ENCODE measurements at regions not wholly inside any gene's neighbourhood (a gene's known extent, or its start where the extent isn't known, plus 50 kb on each side); places are given as distances from the start of the nearest gene placed in this dataset.

DNA sequence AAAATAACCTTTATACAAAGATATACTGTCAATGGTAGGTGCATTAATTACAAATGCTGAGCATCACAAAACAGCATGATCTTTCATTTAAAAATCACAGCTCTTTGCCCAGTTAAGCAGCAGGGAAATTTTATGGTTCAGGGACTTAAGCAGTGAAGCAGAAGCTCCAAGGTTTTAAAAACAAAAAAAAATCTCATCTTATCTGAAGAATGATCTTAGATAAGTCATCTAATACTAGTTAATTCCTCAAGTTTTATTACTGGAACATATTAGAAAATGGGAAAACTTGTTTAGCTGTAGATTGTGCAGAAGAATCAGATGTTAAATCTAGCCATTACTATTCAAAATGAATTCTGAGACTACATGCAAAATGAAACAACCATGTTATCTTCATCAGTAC, 289.9 kb downstream of the GASK1B start:
- DNase-seq: no peak
- TF ChIP-seq POLR2A (IDR thresholded peaks at IDR 0.05; ENCODE audit: low read length) (no peak), GATA1 (IDR thresholded peaks at IDR 0.05; ENCODE audit: low read depth, low read length) (no peak)

DNA sequence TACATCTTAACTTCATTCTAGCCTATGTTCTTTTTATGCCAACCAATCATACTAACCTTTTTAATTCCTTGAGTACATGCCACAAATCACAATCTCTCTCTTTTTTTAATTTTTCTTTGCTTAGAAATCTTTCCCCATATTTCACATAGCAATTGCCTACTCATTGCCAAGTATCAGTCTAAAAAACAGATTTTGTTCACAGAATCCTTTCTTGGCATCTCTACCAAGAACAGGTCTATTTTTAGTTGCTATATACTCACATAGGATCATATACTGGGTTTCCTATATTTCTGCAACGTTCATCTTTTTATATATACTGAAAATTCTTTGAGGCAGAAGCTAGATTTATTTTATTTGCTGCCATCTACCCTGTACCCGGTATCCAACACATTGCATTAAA, 292.1 kb downstream of the GASK1B start:
- DNase-seq: no peak
- TF ChIP-seq POLR2A (IDR thresholded peaks at IDR 0.05; ENCODE audit: low read length) (no peak), GATA1 (IDR thresholded peaks at IDR 0.05; ENCODE audit: low read depth, low read length) (no peak)

DNA sequence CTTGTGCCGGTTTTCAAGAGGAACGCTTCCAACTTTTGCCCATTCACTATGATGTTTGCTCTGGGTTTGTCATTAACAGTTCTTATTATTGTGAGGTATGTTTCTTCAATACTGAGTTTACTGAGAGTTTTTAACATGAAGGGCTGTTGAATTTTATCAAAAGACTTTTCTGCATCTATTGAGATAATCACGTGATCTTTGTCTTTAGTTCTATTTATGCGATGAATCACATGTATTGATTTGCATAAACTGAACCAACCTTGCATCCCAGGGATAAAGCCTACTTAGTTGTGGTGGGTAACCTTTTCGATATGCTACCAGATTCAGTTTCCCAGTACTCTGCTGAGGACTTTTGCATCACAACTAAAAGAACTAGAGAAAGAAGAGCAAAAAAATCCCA, 318.0 kb downstream of the GASK1B start:
- no peak for TF ChIP-seq GATA1 (IDR thresholded peaks at IDR 0.05; ENCODE audit: low read depth, low read length)
- TF ChIP-seq POLR2A (IDR thresholded peaks at IDR 0.05; ENCODE audit: low read length): no peak
- DNase-seq: no peak

DNA sequence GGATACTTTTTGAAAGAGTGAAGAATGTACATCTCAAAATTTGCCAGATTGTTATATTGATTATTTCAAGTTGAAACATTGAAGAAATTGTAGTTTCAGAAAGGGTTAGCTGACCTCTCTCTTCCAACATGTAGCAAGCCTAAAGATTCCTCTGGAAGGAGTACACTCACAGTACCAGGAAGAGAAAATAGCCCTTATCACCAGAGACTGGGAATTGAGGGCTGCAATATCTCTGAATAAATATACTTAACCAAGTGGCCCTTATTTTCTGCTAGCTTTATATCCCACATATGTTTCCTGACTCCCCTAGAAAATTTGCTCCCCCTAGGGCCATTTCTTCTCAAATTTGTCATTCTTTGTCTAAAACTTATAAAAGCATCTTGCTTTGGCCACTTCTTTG, 332.2 kb downstream of the GASK1B start:
- no peak for DNase-seq
- TF ChIP-seq GATA1 (IDR thresholded peaks at IDR 0.05; ENCODE audit: low read depth, low read length) (no peak), POLR2A (IDR thresholded peaks at IDR 0.05; ENCODE audit: low read length) (no peak)

DNA sequence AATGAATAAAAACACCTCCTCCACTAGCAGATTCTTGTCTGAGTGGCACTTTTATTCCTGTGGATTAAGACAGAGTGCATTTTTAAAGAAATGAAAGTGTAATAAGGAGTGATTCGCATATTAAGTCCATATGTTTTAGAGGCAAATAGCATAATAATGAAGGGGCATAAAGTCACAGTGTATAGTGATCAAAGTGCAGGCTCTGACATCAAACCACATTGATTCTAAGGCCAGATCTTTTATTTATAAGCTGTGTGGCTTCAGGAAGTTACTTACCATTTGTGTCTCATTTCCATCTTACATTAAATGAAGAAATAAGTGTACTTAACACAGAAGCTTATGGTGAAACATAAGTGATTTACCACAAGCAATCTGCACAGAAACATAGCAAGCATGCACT, 332.8 kb downstream of the GASK1B start:
- DNase-seq: no peak
- TF ChIP-seq POLR2A (IDR thresholded peaks at IDR 0.05; ENCODE audit: low read length) (no peak), GATA1 (IDR thresholded peaks at IDR 0.05; ENCODE audit: low read depth, low read length) (no peak)

DNA sequence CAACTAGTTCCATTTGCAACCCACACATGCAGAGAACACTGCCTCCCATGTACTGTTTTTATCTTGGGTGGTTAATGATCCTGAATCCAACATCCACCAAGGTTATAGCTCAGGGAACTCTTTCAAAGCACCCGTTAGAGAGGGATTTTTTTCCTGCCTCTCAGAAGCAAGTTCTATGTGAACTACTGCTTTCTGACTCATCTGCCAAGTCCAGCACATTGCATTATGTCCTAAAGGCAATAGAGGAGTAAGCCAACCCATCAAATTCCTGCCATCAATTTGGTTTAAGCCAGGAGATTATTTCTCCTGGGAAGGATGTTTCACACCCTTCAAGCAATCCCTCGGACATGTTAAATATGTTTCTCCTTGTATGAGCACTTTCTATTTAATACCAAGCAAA, 334.5 kb downstream of the GASK1B start:
- DNase-seq: no peak
- TF ChIP-seq POLR2A (IDR thresholded peaks at IDR 0.05; ENCODE audit: low read length) (no peak), GATA1 (IDR thresholded peaks at IDR 0.05; ENCODE audit: low read depth, low read length) (no peak)

DNA sequence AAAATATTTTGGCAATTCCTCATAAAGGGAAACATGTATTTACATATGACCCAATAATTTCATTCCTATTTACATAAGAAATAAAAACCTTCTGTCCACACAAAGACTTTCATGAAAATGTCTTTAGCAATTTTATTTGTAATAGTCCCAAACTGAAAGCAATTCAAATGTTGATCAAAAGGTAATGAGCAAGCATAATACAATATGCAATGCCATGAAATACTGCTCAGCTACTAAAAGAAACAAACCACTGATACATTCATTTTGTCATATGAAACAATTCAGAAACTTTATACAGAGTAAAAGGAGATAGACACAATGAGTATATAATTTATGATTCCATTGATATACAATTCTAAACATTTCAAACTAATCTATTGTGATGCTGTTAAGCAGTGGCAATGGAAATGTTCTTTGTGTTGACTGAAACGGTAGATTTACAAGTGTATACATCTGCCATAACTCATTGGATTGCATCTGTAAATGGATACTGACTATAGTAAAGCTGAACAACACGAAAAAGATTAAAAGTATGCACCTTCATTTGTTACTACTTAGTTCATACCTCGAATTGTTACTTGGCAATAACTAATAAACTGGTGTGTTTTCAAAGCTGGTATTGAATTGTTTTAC, 335.6 kb downstream of the GASK1B start:
- TF ChIP-seq POLR2A (IDR thresholded peaks at IDR 0.05; ENCODE audit: low read length) (no peak), GATA1 (IDR thresholded peaks at IDR 0.05; ENCODE audit: low read depth, low read length) (no peak)

DNA sequence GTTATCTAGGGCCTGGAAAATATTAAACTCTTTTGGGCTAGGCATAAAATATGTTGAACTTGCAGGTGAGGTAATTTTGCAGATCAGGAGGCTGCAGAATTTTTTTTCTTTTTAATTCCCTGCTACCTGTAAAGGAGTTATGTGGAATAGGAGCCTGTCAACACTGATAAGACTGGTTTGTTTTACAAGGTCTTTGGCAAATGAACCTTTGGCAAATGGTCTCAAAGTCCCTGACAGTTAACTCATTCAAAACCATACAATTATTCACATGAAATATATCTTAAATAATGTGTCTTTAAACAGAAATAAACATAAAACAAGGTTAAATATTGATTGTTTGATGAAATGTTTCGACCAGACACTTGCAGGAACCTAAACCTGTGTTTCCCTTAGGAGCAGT, 340.2 kb downstream of the GASK1B start:
- DNase-seq: no peak
- TF ChIP-seq GATA1 (IDR thresholded peaks at IDR 0.05; ENCODE audit: low read depth, low read length) (no peak), POLR2A (IDR thresholded peaks at IDR 0.05; ENCODE audit: low read length) (no peak)

More for the DNA sequence above, 335.6 kb downstream of the GASK1B start:
- no peak for DNase-seq

DNA sequence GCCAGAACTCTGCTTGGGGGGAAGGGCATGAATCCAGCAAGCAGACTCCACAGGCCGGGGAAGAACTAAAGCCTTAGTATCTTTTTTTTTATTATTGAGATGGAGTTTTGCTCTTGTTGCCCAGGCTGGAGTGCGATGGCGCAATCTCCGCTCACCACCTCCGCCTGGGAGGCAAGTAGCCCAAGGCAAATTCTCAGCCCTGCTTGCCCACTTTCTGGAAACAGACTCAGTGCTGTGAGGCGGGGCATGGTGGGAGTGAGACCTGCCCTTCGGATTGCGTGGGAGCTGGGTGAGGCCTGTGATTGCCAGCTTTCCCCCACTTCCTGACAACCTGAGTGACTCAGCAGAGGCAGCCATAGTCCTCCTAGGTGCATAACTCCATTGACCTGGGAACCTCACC, 348.8 kb downstream of the GASK1B start:
- no peak for DNase-seq
- TF ChIP-seq POLR2A (IDR thresholded peaks at IDR 0.05; ENCODE audit: low read length): no peak

DNA sequence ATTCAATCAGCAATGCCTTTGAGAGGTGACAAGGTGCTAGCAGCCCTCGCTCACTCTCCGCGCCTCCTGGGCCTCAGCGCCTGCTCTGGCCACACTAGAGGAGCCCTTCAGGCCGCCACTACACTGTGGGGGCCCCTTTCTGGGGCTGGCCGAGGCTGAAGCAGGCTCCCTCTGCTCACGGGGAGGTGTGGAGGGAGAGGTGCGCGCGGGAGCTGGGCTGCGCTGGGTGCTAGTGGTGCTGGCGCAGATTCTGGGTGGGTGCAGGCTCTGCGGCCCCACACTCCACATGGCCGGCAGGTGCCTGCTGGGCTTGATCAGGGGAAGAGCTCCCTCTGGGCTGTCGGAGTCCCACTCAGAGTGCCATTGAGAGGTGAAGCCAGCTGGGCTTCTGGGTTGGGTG, 351.0 kb downstream of the GASK1B start:
- TF ChIP-seq POLR2A (IDR thresholded peaks at IDR 0.05; ENCODE audit: low read length) (no peak), GATA1 (IDR thresholded peaks at IDR 0.05; ENCODE audit: low read depth, low read length) (no peak)
- DNase-seq: no peak

DNA sequence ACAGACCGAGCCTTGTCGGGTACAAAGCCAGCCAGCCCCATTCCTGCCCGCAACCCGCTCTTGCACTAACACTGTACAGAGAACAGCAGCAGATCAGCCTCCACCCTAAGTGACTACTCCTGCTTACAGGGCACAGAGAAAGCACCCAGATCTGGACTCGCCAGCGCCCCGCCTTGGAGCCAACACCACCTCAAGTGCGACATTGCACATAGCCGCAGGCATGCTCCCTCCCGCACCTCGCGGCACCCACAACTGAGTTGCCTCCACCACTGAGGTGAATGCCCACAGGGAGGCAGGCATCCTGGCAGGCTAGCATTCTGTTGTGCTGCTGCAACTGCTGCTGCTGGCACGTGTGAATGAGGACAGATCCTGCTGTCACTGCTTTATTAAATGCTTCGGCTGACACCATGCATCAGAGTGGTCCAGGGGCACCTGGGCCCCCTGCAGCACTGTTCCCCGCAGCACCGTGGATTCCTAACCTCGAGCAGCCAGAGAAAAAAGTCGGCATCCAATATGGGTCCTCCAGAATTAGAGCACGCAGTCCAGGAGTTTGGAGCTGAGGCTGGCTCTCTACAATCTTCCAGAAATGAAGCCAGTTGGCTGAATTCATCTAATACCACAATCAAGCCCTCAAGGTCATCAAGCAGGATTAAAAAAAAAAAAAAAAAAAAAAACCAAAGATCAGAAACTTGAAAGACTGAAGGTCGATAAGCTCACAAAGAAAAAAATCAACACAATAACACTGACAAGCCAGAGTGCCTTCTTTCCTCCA, 352.9 kb downstream of the GASK1B start:
- no peak for TF ChIP-seq GATA1 (IDR thresholded peaks at IDR 0.05; ENCODE audit: low read depth, low read length)
- TF ChIP-seq POLR2A (IDR thresholded peaks at IDR 0.05; ENCODE audit: low read length): no peak
- no peak for DNase-seq

DNA sequence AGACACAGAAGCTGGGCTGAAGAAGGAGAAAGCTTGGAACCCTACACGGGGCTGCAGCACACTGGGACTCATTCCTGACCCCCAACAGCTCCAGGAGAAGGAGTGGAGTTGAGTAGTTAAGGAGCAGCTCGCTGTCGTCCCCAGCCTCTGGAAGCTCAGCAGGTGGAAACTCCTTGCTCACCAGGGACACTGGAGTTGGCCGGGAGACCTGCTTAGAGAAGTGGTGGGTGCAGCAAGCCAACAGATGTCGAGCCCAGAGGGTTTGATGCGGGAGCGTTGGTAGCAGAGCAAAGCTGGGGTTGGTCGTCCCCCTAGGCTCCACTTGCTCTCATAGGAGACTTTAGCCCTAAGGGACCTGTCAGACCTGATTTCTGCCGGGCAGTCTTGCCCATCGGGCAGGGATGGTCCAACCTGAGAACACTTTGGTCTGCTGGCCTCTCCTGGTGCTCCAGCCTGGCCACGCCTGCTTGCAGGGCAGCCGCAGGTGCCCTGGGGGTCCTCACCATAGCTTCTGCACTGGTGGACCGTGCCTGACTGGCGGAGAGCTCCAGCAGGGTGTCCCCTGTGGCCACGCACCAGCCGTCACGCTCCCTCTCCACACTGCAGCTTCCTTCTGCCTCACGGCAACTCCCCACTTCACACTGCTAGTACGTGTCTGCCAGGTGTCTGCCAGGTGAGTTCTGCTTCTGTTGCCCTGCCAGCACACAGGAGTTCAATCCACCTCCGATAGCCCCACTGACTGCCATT, 353.7 kb downstream of the GASK1B start:
- TF ChIP-seq GATA1 (IDR thresholded peaks at IDR 0.05; ENCODE audit: low read depth, low read length) (no peak), POLR2A (IDR thresholded peaks at IDR 0.05; ENCODE audit: low read length) (no peak)
- DNase-seq: no peak

DNA sequence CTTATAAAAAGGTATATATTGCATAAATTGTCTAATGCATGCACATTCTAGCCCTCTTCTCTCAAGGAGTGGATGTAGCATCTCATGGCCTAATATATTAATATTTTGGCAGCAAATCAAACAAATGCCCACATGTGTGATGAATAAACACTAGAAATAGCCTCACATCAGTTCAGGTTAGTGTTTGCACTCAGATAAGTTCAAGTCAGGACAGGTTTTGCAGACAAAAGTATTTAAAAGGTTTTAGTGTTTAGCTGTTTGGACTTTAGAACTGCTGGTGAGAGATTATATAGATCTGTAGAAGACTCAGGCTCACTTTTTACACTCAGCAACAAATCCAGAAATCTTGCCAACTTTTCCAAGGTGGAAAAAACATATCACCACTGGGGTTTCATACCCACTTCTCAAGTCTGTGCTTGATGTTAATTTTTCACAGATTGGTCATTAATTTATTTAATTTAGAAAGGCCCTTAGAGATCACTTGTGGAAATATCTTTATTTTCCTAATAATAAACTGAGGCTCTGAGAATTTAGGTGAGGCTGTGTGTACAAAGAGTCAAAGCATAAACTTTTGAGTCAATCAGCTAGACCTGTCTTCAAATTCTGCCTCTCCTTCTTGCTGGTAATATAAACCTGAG, 362.6 kb downstream of the GASK1B start:
- no peak for TF ChIP-seq GATA1 (IDR thresholded peaks at IDR 0.05; ENCODE audit: low read depth, low read length)
- DNase-seq: no peak

DNA sequence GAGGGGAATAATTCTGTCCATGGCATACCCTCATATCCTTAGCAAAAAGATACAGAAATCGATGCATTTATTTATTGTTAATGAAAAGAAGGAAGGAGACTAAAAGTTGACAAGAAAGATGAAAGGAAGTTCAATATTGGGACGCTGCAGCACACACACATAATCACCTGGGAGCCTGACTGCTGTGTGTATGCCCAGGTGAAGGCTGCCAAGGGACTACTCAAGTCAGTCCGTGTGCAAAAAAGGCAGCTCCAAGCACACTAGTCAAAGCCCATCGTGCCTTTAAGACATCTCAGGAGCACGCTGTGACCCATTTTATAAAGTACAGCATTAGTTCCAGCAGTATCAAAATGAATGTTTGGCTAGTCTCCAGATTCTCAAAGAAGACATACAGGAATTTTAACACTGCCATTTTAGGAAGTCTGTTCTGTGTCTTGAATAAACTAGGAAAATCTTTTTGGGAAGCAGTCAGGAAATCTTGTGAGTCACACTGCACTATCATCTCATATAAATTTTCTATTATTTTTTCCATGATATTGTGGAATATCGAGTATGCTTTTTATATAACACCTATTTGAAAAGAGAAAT, 363.9 kb downstream of the GASK1B start:
- DNase-seq: no peak
- no peak for TF ChIP-seq POLR2A (IDR thresholded peaks at IDR 0.05; ENCODE audit: low read length)
- no peak for TF ChIP-seq GATA1 (IDR thresholded peaks at IDR 0.05; ENCODE audit: low read depth, low read length)

Measured in erythroblast (primary cell).